A549 (cell line): ENCODE measurements at regions not wholly inside any gene's neighbourhood (a gene's known extent, or its start where the extent isn't known, plus 50 kb on each side); places are given as distances from the start of the nearest gene placed in this dataset.

Source experiments
- ATAC-seq, 2 experiments: fragments of 200-7000 bp in 1 of 2; fragments of >200 bp in 1 of 2; cut with Nextera tagmentation in 1 of 2; cut with Tn5 transposase in 1 of 2; 3 replicates each; pipeline versions ENCODE4 v1.8.0 to v1.9.1; 2018 to 2020; ENCODE audit warnings: mild to moderate bottlenecking in 1 of 2, moderate library complexity in 1 of 2
- CTCF ChIA-PET: fragments of 300-600 bp; sonication (Branson Sonifier 250); formaldehyde crosslinking; extraction: SDS; loops from one replicate; lab custom pipeline; 2021; ENCODE audit warnings: antibody characterized with exemption, inconsistent platforms; lab: Yijun Ruan, JAX
- POLR2A ChIA-PET: fragments of 350-600 bp; formaldehyde crosslinking; extraction: SDS; loops from one replicate; lab custom pipeline; 2021; ENCODE audit warnings: antibody characterized with exemption, inconsistent platforms; lab: Yijun Ruan, JAX
- DNase-seq, 2 experiments: peaks; one replicate each; pipeline versions ENCODE4 v3.0.0 to v3.0.0-alpha.2; 2011 to 2016; ENCODE audit warnings: low read depth in 1 of 2, low spot score in 1 of 2
- FAIRE-seq: peaks from 2 replicates; lab custom pipeline; 2011; peaks lifted over from hg19 to GRCh38; lab: Jason Lieb, UNC
- H3K27ac ChIP-seq, 2 experiments: fragments of >200 bp; sonication (Bioruptor Twin); formaldehyde crosslinking; 3 replicates each; pipeline ENCODE4 v1.5.1; 2016 to 2017
- H3K4me1 ChIP-seq: fragments of >200 bp; sonication (Bioruptor Twin); formaldehyde crosslinking; 3 replicates; pipeline ENCODE4 v1.6.1; 2016
- H3K4me2 ChIP-seq: fragments of >200 bp; sonication (Bioruptor Twin); formaldehyde crosslinking; 3 replicates; pipeline ENCODE4 v1.6.1; 2016
- H3K4me3 ChIP-seq: fragments of >200 bp; sonication (Bioruptor Twin); formaldehyde crosslinking; 3 replicates; pipeline ENCODE4 v1.5.1; 2016
- H3K9me3 ChIP-seq: fragments of >200 bp; sonication (Bioruptor Twin); formaldehyde crosslinking; 3 replicates; pipeline ENCODE4 v1.6.1; 2016
- CBX2 ChIP-seq: fragments of 200-600 bp; sonication (generic); IDR thresholded peaks from 2 replicates; pipeline ENCODE4 v1.6.1; 2016; ENCODE audit warnings: low read depth, mild to moderate bottlenecking, borderline replicate concordance
- CHD4 ChIP-seq: fragments of 200-600 bp; sonication (generic); IDR thresholded peaks from 2 replicates; pipeline ENCODE4 v1.6.1; 2016; ENCODE audit warnings: antibody characterized with exemption, mild to moderate bottlenecking, borderline replicate concordance
- EHF ChIP-seq: fragments of 250-450 bp; sonication (Bioruptor Pico); IDR thresholded peaks from 2 replicates; pipeline ENCODE4 v1.5.0; 2020; ENCODE audit warnings: mild to moderate bottlenecking
- EHMT2 ChIP-seq: fragments of 200-600 bp; sonication (generic); IDR thresholded peaks from 2 replicates; pipeline ENCODE4 v1.6.1; 2016; ENCODE audit warnings: antibody characterized with exemption, low read depth, mild to moderate bottlenecking, moderate library complexity
- EP300 ChIP-seq, 2 experiments: fragments of >200 bp; sonication (Bioruptor Twin); formaldehyde crosslinking; IDR thresholded peaks; 2 replicates in 1 of 2; 3 replicates in 1 of 2; pipeline ENCODE4 v1.6.1; 2016 to 2017
- HOXA7 ChIP-seq: fragments of 250-450 bp; sonication (Bioruptor Pico); IDR thresholded peaks from 2 replicates; pipeline ENCODE4 v1.5.0; 2020; ENCODE audit warnings: mild to moderate bottlenecking, moderate library complexity
- HOXB5 ChIP-seq: fragments of 250-450 bp; sonication (Bioruptor Pico); IDR thresholded peaks from 2 replicates; pipeline ENCODE4 v1.5.0; 2020; ENCODE audit warnings: mild to moderate bottlenecking, moderate library complexity
- JUN ChIP-seq, 2 experiments: fragments of >200 bp; sonication (Bioruptor Twin); formaldehyde crosslinking; IDR thresholded peaks; 2 replicates in 1 of 2; 3 replicates in 1 of 2; pipeline ENCODE4 v1.6.1; 2016 to 2017
- JUNB ChIP-seq: fragments of >200 bp; sonication (Bioruptor Twin); formaldehyde crosslinking; IDR thresholded peaks from 2 replicates; pipeline ENCODE4 v1.6.1; 2016
- MYC ChIP-seq: IDR thresholded peaks from 2 replicates; pipeline ENCODE4 v1.6.1; 2012; ENCODE audit warnings: mild to moderate bottlenecking, inconsistent platforms, low read length, improper control_type of control experiment, borderline replicate concordance
- NFE2L2 ChIP-seq: fragments of 150-350 bp; conservative IDR thresholded peaks from 2 replicates; pipeline ENCODE4 v1.6.1; 2014; ENCODE audit warnings: low read length
- NPAS2 ChIP-seq: fragments of 250-450 bp; sonication (Bioruptor Pico); IDR thresholded peaks from 2 replicates; pipeline ENCODE4 v1.8.0; 2022; ENCODE audit warnings: mild to moderate bottlenecking, moderate library complexity, borderline replicate concordance
- PHF8 ChIP-seq: fragments of 200-600 bp; sonication (generic); IDR thresholded peaks from 2 replicates; pipeline ENCODE4 v1.6.1; 2016; ENCODE audit warnings: low read depth, mild to moderate bottlenecking, antibody characterized with exemption, moderate library complexity, borderline replicate concordance
- POLR2A ChIP-seq: IDR thresholded peaks from 2 replicates; pipeline ENCODE4 v1.6.1; 2012; ENCODE audit warnings: mild to moderate bottlenecking, low read length
- RAD21 ChIP-seq, 2 experiments: fragments of >200 bp in 1 of 2; sonication (Bioruptor Twin) in 1 of 2; formaldehyde crosslinking in 1 of 2; IDR thresholded peaks in 1 of 2; conservative IDR thresholded peaks in 1 of 2; 2 replicates in 1 of 2; 3 replicates in 1 of 2; pipeline ENCODE4 v1.6.1; 2012 to 2018; ENCODE audit warnings: inconsistent platforms in 1 of 2
- RFX5 ChIP-seq: fragments of 450-650 bp; IDR thresholded peaks from 2 replicates; pipeline ENCODE4 v1.7.1; 2014; ENCODE audit warnings: antibody characterized with exemption, mild to moderate bottlenecking, moderate library complexity
- RNF2 ChIP-seq: fragments of 200-600 bp; sonication (generic); IDR thresholded peaks from 2 replicates; pipeline ENCODE4 v1.6.1; 2016; ENCODE audit warnings: low read depth, mild to moderate bottlenecking, antibody characterized with exemption, moderate library complexity, borderline replicate concordance
- ZNF302 ChIP-seq: fragments of 250-450 bp; sonication (Bioruptor Pico); IDR thresholded peaks from 2 replicates; pipeline ENCODE4 v1.9.0; 2021; ENCODE audit warnings: inconsistent platforms, mild to moderate bottlenecking, moderate library complexity
- WGBS: methylation state at CpG from one replicate; pipeline ENCODE4 v1.1.6; 2017; ENCODE audit errors: missing lambda C conversion rate; 5-methylcytosine and 5-hydroxymethylcytosine counted together
- TF ChIP-seq, protein P1 (sequence below): fragments of 250-450 bp; sonication (Bioruptor Pico); IDR thresholded peaks from 2 replicates; pipeline ENCODE4 v1.5.0; 2020; ENCODE audit warnings: low read depth, mild to moderate bottlenecking, moderate library complexity
- TF ChIP-seq, protein P2 (sequence below): fragments of 150-350 bp; IDR thresholded peaks from 2 replicates; pipeline ENCODE4 v1.6.1; 2014; ENCODE audit warnings: low read depth, mild to moderate bottlenecking, low read length
- TF ChIP-seq, protein P3 (sequence below): fragments of 200-600 bp; sonication (generic); IDR thresholded peaks from 2 replicates; pipeline ENCODE4 v1.6.1; 2016; ENCODE audit warnings: antibody characterized with exemption, mild to moderate bottlenecking, moderate library complexity

DNA sequence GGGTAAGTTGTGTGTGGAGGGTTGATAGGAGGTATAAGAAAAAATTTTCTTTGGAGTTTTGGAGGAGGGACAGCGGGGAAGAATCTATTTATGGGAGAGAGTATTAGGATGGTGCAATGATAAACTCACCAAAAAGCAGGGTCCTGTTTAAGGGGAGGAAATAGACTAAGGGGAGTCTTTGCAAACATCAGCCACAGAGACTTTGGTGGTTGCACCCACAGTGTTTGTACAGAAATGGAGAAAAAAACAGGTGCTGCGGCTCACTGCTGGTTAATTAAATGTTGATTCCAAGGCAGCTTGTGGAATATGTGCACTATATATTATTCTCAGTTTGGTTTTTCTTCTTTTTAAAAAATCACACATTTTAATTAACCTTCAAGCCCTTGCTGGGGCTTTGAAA, 182.1 kb downstream of the NECTIN3 start:
- FAIRE-seq = no peak
- 33% methylated on average over 2 of the region's 2 CpGs for WGBS
- no peak for DNase-seq
- Histone ChIP-seq H3K4me1 (no peaks in the 10 kb centered on the region), H3K4me2 (no peak overlapping the region), H3K9me3 (no peaks in the 10 kb centered on the region), H3K4me3 (no peak overlapping the region), H3K27ac (no peak overlapping the region)
- no peak for TF ChIP-seq JUNB
- TF ChIP-seq, protein P1, sequence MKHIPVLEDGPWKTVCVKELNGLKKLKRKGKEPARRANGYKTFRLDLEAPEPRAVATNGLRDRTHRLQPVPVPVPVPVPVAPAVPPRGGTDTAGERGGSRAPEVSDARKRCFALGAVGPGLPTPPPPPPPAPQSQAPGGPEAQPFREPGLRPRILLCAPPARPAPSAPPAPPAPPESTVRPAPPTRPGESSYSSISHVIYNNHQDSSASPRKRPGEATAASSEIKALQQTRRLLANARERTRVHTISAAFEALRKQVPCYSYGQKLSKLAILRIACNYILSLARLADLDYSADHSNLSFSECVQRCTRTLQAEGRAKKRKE (CRISPR knock-in tag) = no peak
- TF ChIP-seq NPAS2 = no peak
- TF ChIP-seq HOXB5 (CRISPR knock-in tag) = no peak
- no peak for TF ChIP-seq EP300 (IDR thresholded peaks at IDR 0.05)
- CTCF ChIA-PET = no interaction called here
- POLR2A ChIA-PET = no interaction called here
- ATAC-seq = no peak

DNA sequence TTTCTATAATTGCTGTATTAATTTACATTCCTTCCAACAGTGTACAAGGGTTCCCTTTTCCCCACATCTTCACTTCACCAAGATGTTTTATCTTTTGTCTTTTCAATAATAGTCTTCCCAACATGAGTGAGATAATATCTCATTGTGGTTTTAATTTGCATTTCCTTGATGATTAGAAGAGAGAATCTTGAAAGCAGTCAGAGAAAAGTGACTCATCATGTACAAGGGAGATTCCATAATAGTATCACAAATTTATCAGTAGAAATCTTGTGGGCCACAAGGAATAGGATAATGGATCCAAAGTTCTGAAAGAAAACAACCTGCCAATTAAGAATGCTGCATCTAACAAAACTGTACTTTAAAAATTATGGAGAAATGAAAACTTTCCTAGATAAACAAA, 189.3 kb downstream of the NECTIN3 start:
- no peak for TF ChIP-seq JUN (IDR thresholded peaks at IDR 0.05)
- no peak for TF ChIP-seq CBX2
- TF ChIP-seq POLR2A = no peak
- no peak for TF ChIP-seq ZNF302 (CRISPR knock-in tag)
- TF ChIP-seq, protein P1 (CRISPR knock-in tag) = no peak
- TF ChIP-seq EHMT2 = no peak
- TF ChIP-seq NFE2L2 = no peak
- no peak for TF ChIP-seq HOXA7 (CRISPR knock-in tag)
- no peak for TF ChIP-seq RAD21 (conservative IDR thresholded peaks at IDR 0.05 in 1 of 2, IDR thresholded peaks at IDR 0.05 in 1 of 2)
- no peak for TF ChIP-seq MYC
- TF ChIP-seq RFX5 = no peak
- no peak for TF ChIP-seq EHF (CRISPR knock-in tag)
- TF ChIP-seq, protein P2, sequence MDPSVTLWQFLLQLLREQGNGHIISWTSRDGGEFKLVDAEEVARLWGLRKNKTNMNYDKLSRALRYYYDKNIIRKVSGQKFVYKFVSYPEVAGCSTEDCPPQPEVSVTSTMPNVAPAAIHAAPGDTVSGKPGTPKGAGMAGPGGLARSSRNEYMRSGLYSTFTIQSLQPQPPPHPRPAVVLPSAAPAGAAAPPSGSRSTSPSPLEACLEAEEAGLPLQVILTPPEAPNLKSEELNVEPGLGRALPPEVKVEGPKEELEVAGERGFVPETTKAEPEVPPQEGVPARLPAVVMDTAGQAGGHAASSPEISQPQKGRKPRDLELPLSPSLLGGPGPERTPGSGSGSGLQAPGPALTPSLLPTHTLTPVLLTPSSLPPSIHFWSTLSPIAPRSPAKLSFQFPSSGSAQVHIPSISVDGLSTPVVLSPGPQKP = no peak
- TF ChIP-seq CHD4 = no peak
- TF ChIP-seq RNF2 = no peak
- no peak for TF ChIP-seq PHF8
- TF ChIP-seq NPAS2 = no peak
- TF ChIP-seq, protein P3, sequence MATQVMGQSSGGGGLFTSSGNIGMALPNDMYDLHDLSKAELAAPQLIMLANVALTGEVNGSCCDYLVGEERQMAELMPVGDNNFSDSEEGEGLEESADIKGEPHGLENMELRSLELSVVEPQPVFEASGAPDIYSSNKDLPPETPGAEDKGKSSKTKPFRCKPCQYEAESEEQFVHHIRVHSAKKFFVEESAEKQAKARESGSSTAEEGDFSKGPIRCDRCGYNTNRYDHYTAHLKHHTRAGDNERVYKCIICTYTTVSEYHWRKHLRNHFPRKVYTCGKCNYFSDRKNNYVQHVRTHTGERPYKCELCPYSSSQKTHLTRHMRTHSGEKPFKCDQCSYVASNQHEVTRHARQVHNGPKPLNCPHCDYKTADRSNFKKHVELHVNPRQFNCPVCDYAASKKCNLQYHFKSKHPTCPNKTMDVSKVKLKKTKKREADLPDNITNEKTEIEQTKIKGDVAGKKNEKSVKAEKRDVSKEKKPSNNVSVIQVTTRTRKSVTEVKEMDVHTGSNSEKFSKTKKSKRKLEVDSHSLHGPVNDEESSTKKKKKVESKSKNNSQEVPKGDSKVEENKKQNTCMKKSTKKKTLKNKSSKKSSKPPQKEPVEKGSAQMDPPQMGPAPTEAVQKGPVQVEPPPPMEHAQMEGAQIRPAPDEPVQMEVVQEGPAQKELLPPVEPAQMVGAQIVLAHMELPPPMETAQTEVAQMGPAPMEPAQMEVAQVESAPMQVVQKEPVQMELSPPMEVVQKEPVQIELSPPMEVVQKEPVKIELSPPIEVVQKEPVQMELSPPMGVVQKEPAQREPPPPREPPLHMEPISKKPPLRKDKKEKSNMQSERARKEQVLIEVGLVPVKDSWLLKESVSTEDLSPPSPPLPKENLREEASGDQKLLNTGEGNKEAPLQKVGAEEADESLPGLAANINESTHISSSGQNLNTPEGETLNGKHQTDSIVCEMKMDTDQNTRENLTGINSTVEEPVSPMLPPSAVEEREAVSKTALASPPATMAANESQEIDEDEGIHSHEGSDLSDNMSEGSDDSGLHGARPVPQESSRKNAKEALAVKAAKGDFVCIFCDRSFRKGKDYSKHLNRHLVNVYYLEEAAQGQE = no peak
- CTCF ChIA-PET = no interaction called here
- FAIRE-seq (no peak), DNase-seq (no peak), ATAC-seq (no peak)
- Histone ChIP-seq H3K27ac (no peak overlapping the region), H3K4me1 (no peaks in the 10 kb centered on the region), H3K4me3 (no peak overlapping the region), H3K9me3 (no peaks in the 10 kb centered on the region), H3K4me2 (no peak overlapping the region)
- POLR2A ChIA-PET = no interaction called here
